Lower leg skin (tissue), 4 donors: ENCODE measurements at regions not wholly inside any gene's neighbourhood (a gene's known extent, or its start where the extent isn't known, plus 50 kb on each side); places are given as distances from the start of the nearest gene placed in this dataset.

Experiments
- DNase-seq, 2 donors: peaks; one replicate each; pipeline ENCODE4 v3.0.0-alpha.2; 2019; ENCODE audit warnings: low spot score in 2 of 2
- H3K4me3 ChIP-seq: fragments of 200-600 bp; sonication (generic); 2 replicates; pipeline ENCODE4 v1.5.1; 2017; ENCODE audit warnings: mild to moderate bottlenecking, low read depth; ENCODE audit not compliant: poor library complexity, severe bottlenecking
- CTCF ChIP-seq, 3 donors: fragments of 450-650 bp; IDR thresholded peaks; one replicate each; pipeline ENCODE4 v1.5.1; 2016; ENCODE audit warnings: antibody characterized with exemption in 3 of 3, mild to moderate bottlenecking in 3 of 3, moderate library complexity in 2 of 3
- POLR2A ChIP-seq, 2 donors: fragments of 450-650 bp; IDR thresholded peaks; one replicate each; pipeline ENCODE4 v1.6.1; 2016 to 2017; ENCODE audit warnings: antibody characterized with exemption in 2 of 2, mild to moderate bottlenecking in 1 of 2, moderate library complexity in 1 of 2
- WGBS, 2 donors: methylation state at CpG; one replicate each; pipeline ENCODE4 v1.1.5; 2018; 5-methylcytosine and 5-hydroxymethylcytosine counted together
- intact Hi-C: fragments of 100-400 bp; cut with DNase I; formaldehyde crosslinking; loops from one replicate; pipeline ENCODE4 v1.15.0; 2023; ENCODE audit warnings: low total_unique reads

GRCh38 chr12:84643993-84644392 lies 268.6 kb downstream of the SLC6A15 start:
- intact Hi-C loops, result no loop called here
- TF ChIP-seq CTCF (IDR thresholded peaks at IDR 0.05) (no peak), POLR2A (IDR thresholded peaks at IDR 0.05) (no peak)
- 86 to 89% methylated on average over 1 of the region's 1 CpG for WGBS, 2 donors
- no peak for DNase-seq
- H3K4me3 ChIP-seq, result no peak overlapping the region

GRCh38 chr12:84641940-84642545 lies 270.6 kb downstream of the SLC6A15 start:
- intact Hi-C loops, result no loop called here
- TF ChIP-seq POLR2A (IDR thresholded peaks at IDR 0.05) (no peak), CTCF (IDR thresholded peaks at IDR 0.05) (no peak)
- 42 to 54% methylated on average over 2 of the region's 2 CpGs for WGBS, 2 donors
- DNase-seq, result no peak
- no peak overlapping the region for H3K4me3 ChIP-seq

GRCh38 chr12:84638811-84639368 lies 273.7 kb downstream of the SLC6A15 start:
- H3K4me3 ChIP-seq, result no peak overlapping the region
- intact Hi-C loops, result no loop called here
- no peak for DNase-seq
- WGBS, 2 donors, result 62 to 71% methylated on average over 2 of the region's 2 CpGs
- TF ChIP-seq CTCF (IDR thresholded peaks at IDR 0.05) (no peak), POLR2A (IDR thresholded peaks at IDR 0.05) (no peak)

- intact Hi-C loops, result no loop called here
- no peak overlapping the region for H3K4me3 ChIP-seq
- TF ChIP-seq CTCF (IDR thresholded peaks at IDR 0.05), result no peak
Observed at GRCh38 chr12:84637926-84638325, 274.7 kb downstream of the SLC6A15 start.

GRCh38 chr12:84636801-84637290 lies 275.8 kb downstream of the SLC6A15 start:
- no peak overlapping the region for H3K4me3 ChIP-seq
- no peak for TF ChIP-seq POLR2A (IDR thresholded peaks at IDR 0.05)
- TF ChIP-seq CTCF (IDR thresholded peaks at IDR 0.05), result no peak
- intact Hi-C loops, result no loop called here
- DNase-seq, result no peak

More at GRCh38 chr12:84637926-84638325, 274.7 kb downstream of the SLC6A15 start:
- no peak for DNase-seq

- TF ChIP-seq POLR2A (IDR thresholded peaks at IDR 0.05) (no peak), CTCF (IDR thresholded peaks at IDR 0.05) (no peak)
- DNase-seq, result no peak
- WGBS, 2 donors, result 94 to 95% methylated on average over 4 of the region's 4 CpGs
- no peak overlapping the region for H3K4me3 ChIP-seq
- intact Hi-C loops, result no loop called here
Observed at GRCh38 chr12:84634526-84634925, 278.1 kb downstream of the SLC6A15 start.
